ENCODE measurements at regions not wholly inside any gene's neighbourhood (a gene's known extent, or its start where the extent isn't known, plus 50 kb on each side); places are given as distances from the start of the nearest gene placed in this dataset.

DNA sequence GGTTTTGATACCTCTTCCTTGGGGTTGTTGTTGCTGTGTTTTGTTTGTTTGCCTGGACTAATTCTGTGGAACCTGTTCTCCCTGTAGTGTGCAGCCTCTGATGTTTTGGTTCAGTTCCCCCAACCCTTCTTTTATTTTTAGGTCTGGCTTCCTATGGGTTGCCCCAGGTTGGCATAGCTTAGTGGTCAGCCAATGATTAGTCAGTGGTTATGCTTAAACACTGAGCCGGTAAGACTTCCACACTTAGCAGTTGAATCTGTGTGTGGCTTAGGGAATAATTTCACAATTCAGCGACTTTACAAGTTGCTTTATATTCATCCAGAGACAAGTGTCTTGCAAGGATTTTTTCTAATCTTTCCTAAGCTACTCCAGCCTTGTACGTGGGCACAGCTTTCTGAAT, 78.6 kb upstream of the CLPB start:
- Histone ChIP-seq H3K27me3 (ENCODE audit: control insufficient read depth in 5 of 5, insufficient read depth in 4 of 5, low read length in 5 of 5) (peaks cover 0 to 3% (median 0%) of the 10 kb centered on the region in 5 donors), H3K9ac (ENCODE audit: low read length in 5 of 5) (no peak overlapping the region), H3K4me3 (ENCODE audit: low read depth in 1 of 5, low read length in 5 of 5) (no peak overlapping the region), H3K4me1 (ENCODE audit: control insufficient read depth in 5 of 5, insufficient read depth in 5 of 5, low read length in 5 of 5) (no peaks in the 10 kb centered on the region), H3K27ac (ENCODE audit: low read depth, low read length) (no peak overlapping the region), H3K9me3 (ENCODE audit: control insufficient read depth in 5 of 5, low read length in 5 of 5) (peaks cover 13 to 25% (median 16%) of the 10 kb centered on the region in 5 donors), H3K36me3 (ENCODE audit: control insufficient read depth in 5 of 5, insufficient read depth in 5 of 5, low read length in 5 of 5) (no peaks in the 10 kb centered on the region)

DNA sequence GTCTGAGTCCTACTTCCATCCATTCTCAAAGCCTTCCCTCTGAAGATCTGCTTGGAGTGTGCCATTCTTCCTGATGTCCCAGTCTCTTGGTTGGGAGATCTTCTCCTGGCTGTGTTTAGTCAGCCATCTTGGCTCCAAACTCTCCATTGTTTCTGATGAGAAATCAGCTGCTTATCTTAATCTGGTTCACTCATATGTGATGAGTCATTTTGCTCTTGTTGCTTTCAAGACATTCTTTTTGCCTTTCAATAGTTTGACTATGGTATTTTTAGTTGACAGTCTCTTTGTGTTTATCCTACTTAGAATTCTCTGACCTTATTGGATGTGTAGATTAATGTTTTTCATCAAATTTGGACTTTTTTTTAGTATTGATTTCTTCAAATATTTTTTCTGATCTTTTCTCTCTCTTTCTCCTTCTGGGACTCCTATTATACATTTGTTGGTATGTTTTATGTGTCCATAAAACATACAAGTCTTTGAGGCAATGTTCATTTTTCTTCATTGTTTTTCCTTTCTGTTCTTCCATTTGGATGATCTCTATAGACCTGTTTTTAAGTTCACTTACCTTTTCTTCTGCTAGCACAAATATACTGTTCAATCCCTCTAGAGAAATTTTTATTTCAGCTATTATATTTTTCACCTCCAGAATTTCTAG, 77.2 kb upstream of the CLPB start:
- Histone ChIP-seq H3K9ac (ENCODE audit: low read length in 5 of 5) (no peak overlapping the region), H3K4me3 (ENCODE audit: low read depth in 1 of 5, low read length in 5 of 5) (peak overlapping the region in 1 of 5 donors; percentile 24), H3K9me3 (ENCODE audit: control insufficient read depth in 5 of 5, low read length in 5 of 5) (peaks cover 13 to 31% (median 16%) of the 10 kb centered on the region in 5 donors), H3K27me3 (ENCODE audit: control insufficient read depth in 5 of 5, insufficient read depth in 4 of 5, low read length in 5 of 5) (peaks cover 0 to 8% (median 0%) of the 10 kb centered on the region in 5 donors), H3K36me3 (ENCODE audit: control insufficient read depth in 5 of 5, insufficient read depth in 5 of 5, low read length in 5 of 5) (no peaks in the 10 kb centered on the region), H3K27ac (ENCODE audit: low read depth, low read length) (no peak overlapping the region), H3K4me1 (ENCODE audit: control insufficient read depth in 5 of 5, insufficient read depth in 5 of 5, low read length in 5 of 5) (no peaks in the 10 kb centered on the region)

DNA sequence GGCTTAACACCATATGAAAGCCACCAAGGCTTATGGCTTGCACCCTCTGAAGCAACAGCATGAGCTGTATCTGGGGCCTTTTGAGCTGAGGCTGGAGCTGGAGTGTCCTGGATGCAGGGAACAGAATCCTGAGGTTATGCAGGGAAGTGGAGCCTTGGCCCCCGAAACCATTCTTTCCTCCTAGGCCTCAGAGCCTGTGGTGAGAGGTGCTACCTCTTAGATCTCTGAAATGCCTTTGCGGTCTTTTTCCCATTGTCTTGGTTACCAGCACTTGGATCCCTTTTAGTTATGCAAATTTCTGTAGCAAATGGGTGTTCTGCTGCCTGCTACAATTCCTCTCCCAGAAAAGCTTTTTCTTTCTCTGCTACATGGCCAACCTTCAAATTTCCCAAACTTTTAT, 72.7 kb upstream of the CLPB start:
- Histone ChIP-seq H3K36me3 (ENCODE audit: control insufficient read depth in 5 of 5, insufficient read depth in 5 of 5, low read length in 5 of 5) (no peaks in the 10 kb centered on the region), H3K4me3 (ENCODE audit: low read depth in 1 of 5, low read length in 5 of 5) (no peak overlapping the region), H3K4me1 (ENCODE audit: control insufficient read depth in 5 of 5, insufficient read depth in 5 of 5, low read length in 5 of 5) (no peaks in the 10 kb centered on the region), H3K9me3 (ENCODE audit: control insufficient read depth in 5 of 5, low read length in 5 of 5) (peaks cover 13 to 25% (median 14%) of the 10 kb centered on the region in 5 donors), H3K27me3 (ENCODE audit: control insufficient read depth in 5 of 5, insufficient read depth in 4 of 5, low read length in 5 of 5) (peaks cover 0 to 10% (median 0%) of the 10 kb centered on the region in 5 donors), H3K9ac (ENCODE audit: low read length in 5 of 5) (no peak overlapping the region), H3K27ac (ENCODE audit: low read depth, low read length) (no peak overlapping the region)

DNA sequence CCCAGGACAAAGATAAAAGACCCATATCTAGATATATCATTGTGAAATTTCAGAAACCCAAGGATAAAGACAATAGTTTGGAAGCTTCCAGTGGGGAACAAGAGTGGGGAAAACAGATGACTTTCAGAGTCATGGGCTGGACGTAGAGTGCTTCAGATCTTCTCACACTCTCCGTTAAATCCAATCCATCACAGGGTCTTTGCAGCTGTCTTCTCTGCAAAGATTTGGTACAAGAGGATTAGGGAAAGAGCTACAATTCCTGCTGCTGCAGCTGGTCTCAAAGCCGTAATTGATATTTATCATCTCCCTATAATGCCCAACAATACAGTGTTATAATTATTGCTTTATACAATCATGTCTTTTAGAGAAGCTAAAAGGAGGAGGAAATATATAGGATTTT, 63.4 kb upstream of the CLPB start:
- Histone ChIP-seq H3K9me3 (ENCODE audit: control insufficient read depth in 5 of 5, low read length in 5 of 5) (peaks cover 0 to 7% (median 4%) of the 10 kb centered on the region in 5 donors), H3K36me3 (ENCODE audit: control insufficient read depth in 5 of 5, insufficient read depth in 5 of 5, low read length in 5 of 5) (no peaks in the 10 kb centered on the region), H3K27me3 (ENCODE audit: control insufficient read depth in 5 of 5, insufficient read depth in 4 of 5, low read length in 5 of 5) (no peaks in the 10 kb centered on the region), H3K4me3 (ENCODE audit: low read depth in 1 of 5, low read length in 5 of 5) (no peak overlapping the region), H3K9ac (ENCODE audit: low read length in 5 of 5) (no peak overlapping the region), H3K4me1 (ENCODE audit: control insufficient read depth in 5 of 5, insufficient read depth in 5 of 5, low read length in 5 of 5) (no peaks in the 10 kb centered on the region), H3K27ac (ENCODE audit: low read depth, low read length) (no peak overlapping the region)

DNA sequence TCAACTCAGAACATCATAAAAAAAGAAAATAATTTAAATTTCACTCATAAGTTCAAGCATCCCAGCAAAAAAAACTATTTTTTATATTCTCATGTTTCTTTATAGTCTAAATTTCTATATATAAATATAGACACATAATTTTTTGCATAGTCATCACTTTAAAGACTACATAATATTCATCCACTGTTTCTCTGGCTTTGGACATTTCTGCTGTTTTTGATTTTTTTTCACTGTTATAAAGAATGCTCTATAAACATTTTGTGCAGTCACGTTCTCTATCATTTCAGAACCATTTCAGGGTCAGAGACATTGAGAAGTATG, 59.7 kb upstream of the CLPB start:
- no peaks in the 10 kb centered on the region for H3K36me3 ChIP-seq (ENCODE audit: control insufficient read depth in 5 of 5, insufficient read depth in 5 of 5, low read length in 5 of 5)
- no peak overlapping the region for H3K4me3 ChIP-seq (ENCODE audit: low read depth in 1 of 5, low read length in 5 of 5)
- no peaks in the 10 kb centered on the region for H3K4me1 ChIP-seq (ENCODE audit: control insufficient read depth in 5 of 5, insufficient read depth in 5 of 5, low read length in 5 of 5)
- no peak overlapping the region for H3K9ac ChIP-seq (ENCODE audit: low read length in 5 of 5)
- no peak overlapping the region for H3K27ac ChIP-seq (ENCODE audit: low read depth, low read length)
- H3K27me3 ChIP-seq (ENCODE audit: control insufficient read depth in 5 of 5, insufficient read depth in 4 of 5, low read length in 5 of 5), result no peaks in the 10 kb centered on the region
- no peaks in the 10 kb centered on the region for H3K9me3 ChIP-seq (ENCODE audit: control insufficient read depth in 5 of 5, low read length in 5 of 5)

DNA sequence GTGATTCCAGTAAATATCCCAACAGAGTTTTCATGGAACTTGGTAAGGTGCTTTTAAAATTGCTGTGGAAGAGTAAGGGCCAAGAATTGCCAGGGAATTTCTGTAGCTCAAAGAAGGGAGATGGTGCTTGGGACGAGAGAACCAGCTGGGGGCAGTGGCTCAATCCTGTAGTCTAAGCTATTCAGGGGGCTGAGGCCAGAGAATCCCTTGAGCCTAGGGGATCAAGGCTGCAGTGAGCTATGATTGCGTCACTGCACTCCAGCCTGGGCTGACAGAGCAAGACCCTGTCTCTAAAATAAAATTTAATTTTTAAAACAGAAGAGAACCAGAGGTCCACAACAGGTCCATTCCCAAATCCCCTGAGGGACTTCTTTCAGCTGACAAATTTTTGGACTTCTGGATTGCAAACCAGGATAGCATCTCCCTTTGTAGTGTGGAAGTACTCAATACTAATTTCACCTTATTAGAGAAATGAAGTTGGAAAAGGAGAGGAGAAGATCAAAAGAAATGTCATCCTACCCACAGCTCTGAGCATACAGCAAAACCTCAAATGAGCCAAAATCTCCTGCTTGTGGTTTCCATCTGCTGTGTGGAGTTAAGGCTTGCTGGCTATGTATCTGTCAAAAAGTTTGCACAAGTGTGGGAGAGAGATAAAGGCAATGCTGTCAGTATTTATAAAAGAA, 59.2 kb upstream of the CLPB start:
- no peaks in the 10 kb centered on the region for H3K27me3 ChIP-seq (ENCODE audit: control insufficient read depth in 5 of 5, insufficient read depth in 4 of 5, low read length in 5 of 5)
- H3K4me1 ChIP-seq (ENCODE audit: control insufficient read depth in 5 of 5, insufficient read depth in 5 of 5, low read length in 5 of 5), result no peaks in the 10 kb centered on the region

DNA sequence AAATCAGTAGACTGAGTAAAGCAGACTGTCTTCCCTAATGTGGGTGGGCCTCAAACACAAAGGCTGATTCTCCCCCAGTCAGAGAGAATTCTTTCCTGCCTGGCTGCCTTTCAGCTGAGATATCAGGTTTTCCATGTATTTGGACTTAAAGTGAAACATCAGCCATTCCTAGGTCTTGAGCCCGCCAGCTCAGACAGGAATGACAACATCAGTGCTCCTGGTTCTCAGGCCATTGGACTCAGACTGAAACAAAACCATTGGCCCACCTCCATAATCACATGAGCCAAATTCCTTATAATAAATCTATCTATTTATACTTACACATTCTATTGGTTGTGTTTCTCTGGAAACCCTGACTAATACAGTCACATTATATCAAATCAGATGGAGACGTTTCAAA, 56.7 kb upstream of the CLPB start:
- Histone ChIP-seq H3K27me3 (ENCODE audit: control insufficient read depth in 5 of 5, insufficient read depth in 4 of 5, low read length in 5 of 5) (peaks cover 0 to 5% (median 0%) of the 10 kb centered on the region in 5 donors), H3K9me3 (ENCODE audit: control insufficient read depth in 5 of 5, low read length in 5 of 5) (no peaks in the 10 kb centered on the region)

More for the DNA sequence above, 59.2 kb upstream of the CLPB start:
- no peak overlapping the region for H3K9ac ChIP-seq (ENCODE audit: low read length in 5 of 5)
- H3K9me3 ChIP-seq (ENCODE audit: control insufficient read depth in 5 of 5, low read length in 5 of 5), result no peaks in the 10 kb centered on the region
- H3K36me3 ChIP-seq (ENCODE audit: control insufficient read depth in 5 of 5, insufficient read depth in 5 of 5, low read length in 5 of 5), result no peaks in the 10 kb centered on the region
- H3K4me3 ChIP-seq (ENCODE audit: low read depth in 1 of 5, low read length in 5 of 5), result no peak overlapping the region
- H3K27ac ChIP-seq (ENCODE audit: low read depth, low read length), result no peak overlapping the region

More for the DNA sequence above, 56.7 kb upstream of the CLPB start:
- H3K9ac ChIP-seq (ENCODE audit: low read length in 5 of 5), result no peak overlapping the region
- H3K27ac ChIP-seq (ENCODE audit: low read depth, low read length), result no peak overlapping the region
- H3K4me3 ChIP-seq (ENCODE audit: low read depth in 1 of 5, low read length in 5 of 5), result no peak overlapping the region
- no peaks in the 10 kb centered on the region for H3K4me1 ChIP-seq (ENCODE audit: control insufficient read depth in 5 of 5, insufficient read depth in 5 of 5, low read length in 5 of 5)
- H3K36me3 ChIP-seq (ENCODE audit: control insufficient read depth in 5 of 5, insufficient read depth in 5 of 5, low read length in 5 of 5), result no peaks in the 10 kb centered on the region
